ENCODE measurements at regions not wholly inside any gene's neighbourhood (a gene's known extent, or its start where the extent isn't known, plus 50 kb on each side); places are given as distances from the start of the nearest gene placed in this dataset.

GRCh38 chr9:33659921-33660320 is 135.4 kb upstream of the PRSS3 start:
- TF ChIP-seq POLR2A (IDR thresholded peaks at IDR 0.05) = no peak
- no peak for TF ChIP-seq CTCF (IDR thresholded peaks at IDR 0.05)

All from stomach (tissue), 4 donors.